PFSK-1 (cell line): ENCODE measurements at regions not wholly inside any gene's neighbourhood (a gene's known extent, or its start where the extent isn't known, plus 50 kb on each side); places are given as distances from the start of the nearest gene placed in this dataset.

ENCODE experiments used
- FOXP2 ChIP-seq: optimal IDR thresholded peaks from 2 replicates; pipeline ENCODE3; 2011; ENCODE audit warnings: borderline replicate concordance, control low read depth, inconsistent platforms; ENCODE audit not compliant: insufficient read depth; ENCODE audit errors: extremely low read length, extremely low read depth
- POLR2AphosphoS5 ChIP-seq: IDR thresholded peaks from 2 replicates; pipeline ENCODE4 v1.6.1; 2012; ENCODE audit warnings: low read depth, mild to moderate bottlenecking, control low read depth, low read length, moderate library complexity
- SIN3A ChIP-seq: IDR thresholded peaks from 2 replicates; pipeline ENCODE4 v1.6.1; 2012; ENCODE audit warnings: mild to moderate bottlenecking, low read length, moderate library complexity, borderline replicate concordance; ENCODE audit not compliant: insufficient read depth
- TAF1 ChIP-seq: IDR thresholded peaks from 2 replicates; pipeline ENCODE4 v1.6.1; 2012; ENCODE audit warnings: low read length, control low read depth, borderline replicate concordance; ENCODE audit not compliant: insufficient read depth
- TF ChIP-seq, protein P1 (sequence below), 2 experiments: IDR thresholded peaks; 2 replicates each; pipeline versions ENCODE4 v1.6.1 to v1.8.0; 2011 to 2012; ENCODE audit warnings: low read depth in 2 of 2, low read length in 2 of 2, control low read depth in 1 of 2, inconsistent platforms in 1 of 2, mild to moderate bottlenecking in 1 of 2, moderate library complexity in 1 of 2; ENCODE audit not compliant: insufficient read depth in 1 of 2

DNA sequence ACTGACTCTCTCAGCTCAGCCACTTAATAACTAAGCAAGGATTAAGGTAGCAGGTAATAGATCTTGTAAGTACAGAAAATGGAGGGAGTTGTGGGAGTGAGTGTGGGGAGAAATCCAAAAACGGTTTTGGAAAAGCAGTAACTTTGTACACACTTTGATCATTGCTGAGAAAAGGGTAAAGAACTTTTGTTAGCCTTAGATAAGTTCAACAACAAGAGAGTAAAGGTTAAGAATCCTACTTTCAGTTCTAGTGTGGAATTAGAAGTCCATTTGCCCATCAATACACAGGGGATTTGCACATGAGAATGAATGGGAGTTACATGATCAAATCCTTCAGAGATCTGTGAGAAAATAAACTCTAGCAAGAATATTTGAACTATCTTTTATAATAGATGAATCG lies 528.7 kb downstream of the SOX2 start:
- TF ChIP-seq, protein P1, sequence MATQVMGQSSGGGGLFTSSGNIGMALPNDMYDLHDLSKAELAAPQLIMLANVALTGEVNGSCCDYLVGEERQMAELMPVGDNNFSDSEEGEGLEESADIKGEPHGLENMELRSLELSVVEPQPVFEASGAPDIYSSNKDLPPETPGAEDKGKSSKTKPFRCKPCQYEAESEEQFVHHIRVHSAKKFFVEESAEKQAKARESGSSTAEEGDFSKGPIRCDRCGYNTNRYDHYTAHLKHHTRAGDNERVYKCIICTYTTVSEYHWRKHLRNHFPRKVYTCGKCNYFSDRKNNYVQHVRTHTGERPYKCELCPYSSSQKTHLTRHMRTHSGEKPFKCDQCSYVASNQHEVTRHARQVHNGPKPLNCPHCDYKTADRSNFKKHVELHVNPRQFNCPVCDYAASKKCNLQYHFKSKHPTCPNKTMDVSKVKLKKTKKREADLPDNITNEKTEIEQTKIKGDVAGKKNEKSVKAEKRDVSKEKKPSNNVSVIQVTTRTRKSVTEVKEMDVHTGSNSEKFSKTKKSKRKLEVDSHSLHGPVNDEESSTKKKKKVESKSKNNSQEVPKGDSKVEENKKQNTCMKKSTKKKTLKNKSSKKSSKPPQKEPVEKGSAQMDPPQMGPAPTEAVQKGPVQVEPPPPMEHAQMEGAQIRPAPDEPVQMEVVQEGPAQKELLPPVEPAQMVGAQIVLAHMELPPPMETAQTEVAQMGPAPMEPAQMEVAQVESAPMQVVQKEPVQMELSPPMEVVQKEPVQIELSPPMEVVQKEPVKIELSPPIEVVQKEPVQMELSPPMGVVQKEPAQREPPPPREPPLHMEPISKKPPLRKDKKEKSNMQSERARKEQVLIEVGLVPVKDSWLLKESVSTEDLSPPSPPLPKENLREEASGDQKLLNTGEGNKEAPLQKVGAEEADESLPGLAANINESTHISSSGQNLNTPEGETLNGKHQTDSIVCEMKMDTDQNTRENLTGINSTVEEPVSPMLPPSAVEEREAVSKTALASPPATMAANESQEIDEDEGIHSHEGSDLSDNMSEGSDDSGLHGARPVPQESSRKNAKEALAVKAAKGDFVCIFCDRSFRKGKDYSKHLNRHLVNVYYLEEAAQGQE (IDR thresholded peaks at IDR 0.05; ENCODE audit: insufficient read depth in 1 of 2, low read depth in 2 of 2, low read length in 2 of 2) = no peak
- TF ChIP-seq FOXP2 = no peak
- no peak for TF ChIP-seq POLR2AphosphoS5
- TF ChIP-seq SIN3A = no peak
- no peak for TF ChIP-seq TAF1

DNA sequence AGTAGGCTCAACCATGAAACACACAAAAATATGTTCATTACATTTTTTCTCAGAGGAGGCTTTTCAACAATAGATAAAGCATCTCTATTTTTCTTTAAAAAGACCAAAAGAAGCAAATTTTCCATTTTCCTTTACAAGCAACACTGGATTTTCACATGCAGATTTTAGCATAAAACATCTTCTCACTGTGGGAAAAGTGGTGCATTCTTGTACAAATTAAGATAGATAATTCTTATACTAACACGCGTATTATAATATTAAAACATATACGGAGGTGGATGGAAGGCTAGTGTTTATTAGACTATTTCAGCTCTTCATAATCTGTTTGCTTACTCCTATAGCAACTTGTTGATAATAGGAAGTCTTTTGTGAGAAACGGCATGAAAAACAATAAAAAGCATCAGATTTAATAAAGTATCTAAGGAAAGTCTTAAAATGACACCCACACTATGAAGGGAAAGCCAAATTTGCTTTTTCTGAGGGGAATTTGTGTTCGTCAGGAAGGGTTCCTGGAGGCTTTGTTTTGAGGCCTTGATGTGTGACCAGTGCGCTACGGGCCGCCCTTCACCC lies 529.6 kb downstream of the SOX2 start:
- no peak for TF ChIP-seq SIN3A
- no peak for TF ChIP-seq TAF1
- TF ChIP-seq POLR2AphosphoS5 = no peak
- TF ChIP-seq, protein P1 (IDR thresholded peaks at IDR 0.05; ENCODE audit: insufficient read depth in 1 of 2, low read depth in 2 of 2, low read length in 2 of 2) = no peak
- no peak for TF ChIP-seq FOXP2

GRCh38 chr3:182241766-182242488 lies 530.2 kb downstream of the SOX2 start:
- TF ChIP-seq, protein P1 (IDR thresholded peaks at IDR 0.05; ENCODE audit: insufficient read depth in 1 of 2, low read depth in 2 of 2, low read length in 2 of 2) = peak; percentile 51 to 77; a peak in 2 of 4 replicates
- TF ChIP-seq POLR2AphosphoS5 = no peak
- TF ChIP-seq TAF1 = no peak

DNA sequence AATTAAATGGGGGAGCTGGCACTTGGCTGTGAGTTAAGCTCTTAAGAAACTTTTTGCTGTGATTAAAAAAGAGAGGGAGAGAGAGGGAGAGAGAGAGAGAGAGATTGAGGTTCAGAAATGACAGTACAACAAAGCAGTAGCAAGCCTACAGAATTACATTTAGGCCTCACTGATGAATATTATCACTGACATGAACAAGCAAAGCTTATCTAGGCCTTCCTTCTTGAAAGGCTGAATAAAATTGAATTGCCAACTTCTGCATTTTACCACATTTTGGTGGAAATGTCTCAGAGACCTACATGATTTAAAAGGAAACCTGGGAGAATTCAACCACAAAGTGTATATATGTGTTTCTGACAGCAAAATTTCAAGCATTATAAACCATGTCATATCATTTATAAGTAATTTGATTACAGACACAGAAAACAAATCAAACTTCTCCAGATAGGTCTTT lies 530.8 kb downstream of the SOX2 start:
- TF ChIP-seq TAF1 (no peak), SIN3A (no peak), POLR2AphosphoS5 (no peak), FOXP2 (no peak)
- TF ChIP-seq, protein P1 (IDR thresholded peaks at IDR 0.05; ENCODE audit: insufficient read depth in 1 of 2, low read depth in 2 of 2, low read length in 2 of 2) = no peak
